Neural progenitor cell (in vitro differentiated cells): ENCODE measurements at regions not wholly inside any gene's neighbourhood (a gene's known extent, or its start where the extent isn't known, plus 50 kb on each side); places are given as distances from the start of the nearest gene placed in this dataset.

Source experiments
- DNase-seq: peaks from one replicate; pipeline ENCODE4 v3.0.0-alpha.2; 2016; ENCODE audit warnings: low spot score
- H2AFZ ChIP-seq: fragments of 200-600 bp; sonication (generic); replicated peaks from 2 replicates; pipeline ENCODE4 v1.6.1; 2016; ENCODE audit warnings: antibody characterized with exemption
- H3F3A ChIP-seq: fragments of 200-600 bp; sonication (generic); 2 replicates; pipeline ENCODE4 v1.6.1; 2016; ENCODE audit warnings: antibody characterized with exemption, low read depth
- H3K27ac ChIP-seq: fragments of 200-600 bp; sonication (generic); 2 replicates; pipeline ENCODE4 v1.5.1; 2016; ENCODE audit warnings: mild to moderate bottlenecking
- H3K27me3 ChIP-seq: fragments of 200-600 bp; sonication (generic); 2 replicates; pipeline ENCODE4 v1.6.1; 2016; ENCODE audit warnings: mild to moderate bottlenecking, moderate library complexity
- H3K36me3 ChIP-seq: fragments of 200-600 bp; sonication (generic); 2 replicates; pipeline ENCODE4 v1.5.1; 2016
- H3K4me1 ChIP-seq: fragments of 200-600 bp; sonication (generic); 2 replicates; pipeline ENCODE4 v1.6.1; 2016; ENCODE audit warnings: mixed run types
- H3K4me2 ChIP-seq: fragments of 200-600 bp; sonication (generic); 2 replicates; pipeline ENCODE4 v1.6.1; 2016
- H3K4me3 ChIP-seq: fragments of 200-600 bp; sonication (generic); 2 replicates; pipeline ENCODE4 v1.5.1; 2016
- H3K79me2 ChIP-seq: fragments of 200-600 bp; sonication (generic); 2 replicates; pipeline ENCODE4 v1.6.1; 2016; ENCODE audit warnings: low read depth
- H3K9ac ChIP-seq: fragments of 200-600 bp; sonication (generic); 2 replicates; pipeline ENCODE4 v1.6.1; 2016
- H3K9me3 ChIP-seq: fragments of 200-600 bp; sonication (generic); 2 replicates; pipeline ENCODE4 v1.5.1; 2016; ENCODE audit warnings: low read depth
- H4K20me1 ChIP-seq: fragments of 200-600 bp; sonication (generic); 2 replicates; pipeline ENCODE4 v1.6.1; 2016; ENCODE audit warnings: low read depth
- H3K27ac Mint-ChIP-seq: 3 replicates; pipeline ENCODE4 v1.8.0; 2021; ENCODE audit warnings: mixed read lengths
- H3K27me3 Mint-ChIP-seq: 2 replicates; pipeline ENCODE4 v1.8.0; 2022; ENCODE audit warnings: low read depth, mild to moderate bottlenecking, inconsistent platforms, moderate library complexity, mixed read lengths; ENCODE audit not compliant: insufficient read depth
- H3K36me3 Mint-ChIP-seq: 3 replicates; pipeline ENCODE4 v1.8.0; 2021; ENCODE audit warnings: mixed read lengths
- H3K4me1 Mint-ChIP-seq: 3 replicates; pipeline ENCODE4 v1.8.0; 2021; ENCODE audit warnings: mixed read lengths
- H3K4me3 Mint-ChIP-seq: 3 replicates; pipeline ENCODE4 v1.8.0; 2021; ENCODE audit warnings: mild to moderate bottlenecking, moderate library complexity, mixed read lengths
- H3K9me3 Mint-ChIP-seq: 3 replicates; pipeline ENCODE4 v1.8.0; 2020; ENCODE audit warnings: mixed read lengths
- EZH2 ChIP-seq: fragments of 200-600 bp; sonication (generic); IDR thresholded peaks from 2 replicates; pipeline ENCODE4 v1.6.1; 2017; ENCODE audit warnings: antibody characterized with exemption, mild to moderate bottlenecking, moderate library complexity
- EZH2phosphoT487 ChIP-seq: fragments of 200-600 bp; sonication (generic); IDR thresholded peaks from 2 replicates; pipeline ENCODE4 v1.6.1; 2017; ENCODE audit warnings: antibody characterized with exemption
- TF ChIP-seq, protein P1 (sequence below): fragments of 200-600 bp; sonication (generic); IDR thresholded peaks from 2 replicates; pipeline ENCODE4 v1.5.1; 2017; ENCODE audit warnings: antibody characterized with exemption, mild to moderate bottlenecking

DNA sequence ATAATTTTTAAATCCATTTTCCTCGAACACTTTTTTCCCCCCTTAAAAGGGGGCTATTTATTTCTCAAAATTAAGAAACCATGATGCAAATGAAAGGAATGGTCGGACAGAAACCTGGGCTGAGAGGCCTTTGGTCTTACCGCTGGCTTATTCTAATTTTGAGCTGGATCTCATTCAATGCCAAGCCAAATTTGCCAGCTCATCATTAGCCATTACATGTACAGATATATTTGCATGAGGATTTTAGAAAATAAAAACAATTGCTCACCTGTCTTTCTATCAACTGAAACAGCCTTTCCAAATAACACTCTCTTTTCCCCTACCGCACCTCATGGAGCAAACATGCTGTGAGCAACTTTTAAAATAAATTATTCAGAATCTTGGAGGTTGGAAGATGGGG, 219.5 kb upstream of the DTNBP1 start:
- H3K36me3 Mint-ChIP-seq: no peaks in the 10 kb centered on the region
- Histone ChIP-seq H3K4me2 (no peak overlapping the region), H3K36me3 (no peaks in the 10 kb centered on the region), H3F3A (no peaks in the 10 kb centered on the region), H3K4me1 (no peaks in the 10 kb centered on the region), H3K4me3 (no peak overlapping the region), H3K9me3 (no peaks in the 10 kb centered on the region), H3K9ac (no peak overlapping the region), H2AFZ (no peak overlapping the region), H4K20me1 (no peaks in the 10 kb centered on the region), H3K79me2 (no peaks in the 10 kb centered on the region), H3K27me3 (no peaks in the 10 kb centered on the region), H3K27ac (no peak overlapping the region)
- H3K4me1 Mint-ChIP-seq: peaks cover 3% of the 10 kb centered on the region
- H3K4me3 Mint-ChIP-seq: no peak overlapping the region
- no peak overlapping the region for H3K27ac Mint-ChIP-seq
- peaks cover 4% of the 10 kb centered on the region for H3K27me3 Mint-ChIP-seq
- TF ChIP-seq, protein P1, sequence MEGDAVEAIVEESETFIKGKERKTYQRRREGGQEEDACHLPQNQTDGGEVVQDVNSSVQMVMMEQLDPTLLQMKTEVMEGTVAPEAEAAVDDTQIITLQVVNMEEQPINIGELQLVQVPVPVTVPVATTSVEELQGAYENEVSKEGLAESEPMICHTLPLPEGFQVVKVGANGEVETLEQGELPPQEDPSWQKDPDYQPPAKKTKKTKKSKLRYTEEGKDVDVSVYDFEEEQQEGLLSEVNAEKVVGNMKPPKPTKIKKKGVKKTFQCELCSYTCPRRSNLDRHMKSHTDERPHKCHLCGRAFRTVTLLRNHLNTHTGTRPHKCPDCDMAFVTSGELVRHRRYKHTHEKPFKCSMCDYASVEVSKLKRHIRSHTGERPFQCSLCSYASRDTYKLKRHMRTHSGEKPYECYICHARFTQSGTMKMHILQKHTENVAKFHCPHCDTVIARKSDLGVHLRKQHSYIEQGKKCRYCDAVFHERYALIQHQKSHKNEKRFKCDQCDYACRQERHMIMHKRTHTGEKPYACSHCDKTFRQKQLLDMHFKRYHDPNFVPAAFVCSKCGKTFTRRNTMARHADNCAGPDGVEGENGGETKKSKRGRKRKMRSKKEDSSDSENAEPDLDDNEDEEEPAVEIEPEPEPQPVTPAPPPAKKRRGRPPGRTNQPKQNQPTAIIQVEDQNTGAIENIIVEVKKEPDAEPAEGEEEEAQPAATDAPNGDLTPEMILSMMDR: no peak
- no peak for TF ChIP-seq EZH2phosphoT487
- no peak for DNase-seq
- no peaks in the 10 kb centered on the region for H3K9me3 Mint-ChIP-seq

- Mint-ChIP-seq H3K4me1 (peaks cover 3% of the 10 kb centered on the region), H3K36me3 (no peaks in the 10 kb centered on the region), H3K9me3 (no peaks in the 10 kb centered on the region), H3K27ac (no peak overlapping the region), H3K4me3 (no peak overlapping the region), H3K27me3 (peaks cover 5% of the 10 kb centered on the region)
- Histone ChIP-seq H3K79me2 (no peaks in the 10 kb centered on the region), H3K36me3 (no peaks in the 10 kb centered on the region), H3K4me1 (no peaks in the 10 kb centered on the region), H3K9me3 (no peaks in the 10 kb centered on the region), H4K20me1 (no peaks in the 10 kb centered on the region), H3K4me3 (no peak overlapping the region), H3K9ac (no peak overlapping the region), H3K4me2 (no peak overlapping the region), H3F3A (no peaks in the 10 kb centered on the region), H3K27me3 (no peaks in the 10 kb centered on the region), H3K27ac (no peak overlapping the region), H2AFZ (no peak overlapping the region)
- DNase-seq: no peak
- TF ChIP-seq EZH2phosphoT487 (no peak), EZH2 (no peak)
- TF ChIP-seq, protein P1: no peak
Observed at GRCh38 chr6:15881150-15881549, 218.3 kb upstream of the DTNBP1 start.

DNA sequence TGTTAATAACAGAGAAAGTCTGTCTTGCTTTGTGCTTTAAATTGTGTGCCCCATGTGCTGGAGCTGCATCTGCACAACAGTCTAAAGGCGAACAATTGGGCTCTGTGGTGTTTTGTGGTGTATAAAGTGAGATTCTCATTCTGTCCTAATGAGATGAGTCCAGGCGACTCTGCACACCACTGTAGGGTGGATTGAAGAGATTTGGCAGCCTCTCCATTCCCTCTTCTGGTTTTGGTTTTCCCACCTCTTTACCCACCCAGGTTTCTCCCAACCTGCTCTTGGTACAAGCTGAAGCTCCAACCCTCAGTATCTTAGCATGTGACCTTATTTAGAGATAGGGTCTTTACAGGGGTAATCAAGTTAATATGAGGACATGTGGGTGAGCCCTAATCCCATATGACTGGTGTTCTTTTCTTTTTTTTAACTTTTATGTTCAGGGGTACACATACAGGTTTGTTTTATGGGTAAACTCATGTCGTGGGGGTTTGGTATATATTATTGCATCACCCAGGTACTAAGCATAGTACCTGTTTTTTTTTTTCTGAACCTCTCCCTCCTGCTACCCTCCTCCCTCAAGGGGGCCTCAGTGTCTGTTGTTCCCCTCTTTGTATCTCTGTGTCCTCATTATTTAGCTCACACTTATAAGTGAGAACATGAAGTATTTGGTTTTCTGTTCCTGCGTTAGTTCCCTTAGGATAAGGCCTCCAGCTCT, 217.6 kb upstream of the DTNBP1 start:
- H3K4me1 Mint-ChIP-seq: peaks cover 3% of the 10 kb centered on the region

More for the DNA sequence above, 217.6 kb upstream of the DTNBP1 start:
- no peak overlapping the region for H3K27ac Mint-ChIP-seq
- Histone ChIP-seq H3K4me2 (no peak overlapping the region), H3K4me3 (no peak overlapping the region), H4K20me1 (no peaks in the 10 kb centered on the region), H3F3A (no peaks in the 10 kb centered on the region), H3K27ac (no peak overlapping the region), H3K79me2 (no peaks in the 10 kb centered on the region), H3K36me3 (no peaks in the 10 kb centered on the region), H3K4me1 (no peaks in the 10 kb centered on the region), H2AFZ (no peak overlapping the region), H3K27me3 (no peaks in the 10 kb centered on the region), H3K9ac (no peak overlapping the region), H3K9me3 (no peaks in the 10 kb centered on the region)
- TF ChIP-seq EZH2 (no peak), EZH2phosphoT487 (no peak)
- TF ChIP-seq, protein P1: no peak
- H3K4me3 Mint-ChIP-seq: no peak overlapping the region
- peaks cover 5% of the 10 kb centered on the region for H3K27me3 Mint-ChIP-seq
- H3K36me3 Mint-ChIP-seq: no peaks in the 10 kb centered on the region
- DNase-seq: no peak
- no peaks in the 10 kb centered on the region for H3K9me3 Mint-ChIP-seq
